ENCODE measurements at regions not wholly inside any gene's neighbourhood (a gene's known extent, or its start where the extent isn't known, plus 50 kb on each side); places are given as distances from the start of the nearest gene placed in this dataset.

DNA sequence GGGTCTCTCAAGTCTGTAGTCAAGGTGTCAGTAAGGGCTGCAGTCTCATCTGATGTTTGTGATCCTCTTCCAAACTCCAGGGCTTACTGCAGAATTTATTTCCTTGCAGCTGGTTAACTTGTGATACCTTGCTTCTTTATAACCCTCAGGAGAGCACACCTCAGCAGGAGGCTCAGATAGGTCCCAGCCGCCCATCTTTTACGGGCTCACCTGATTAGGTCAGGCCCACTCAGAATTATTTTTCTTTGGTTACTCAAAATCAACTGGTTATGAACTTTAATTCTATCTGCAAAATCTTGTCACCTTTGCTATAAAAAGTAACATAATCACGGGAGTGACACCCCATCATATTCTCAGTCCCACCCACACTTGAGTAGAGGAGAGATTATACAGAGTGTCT, 99.9 kb upstream of the BEND4 start:
- TF ChIP-seq, protein P1, sequence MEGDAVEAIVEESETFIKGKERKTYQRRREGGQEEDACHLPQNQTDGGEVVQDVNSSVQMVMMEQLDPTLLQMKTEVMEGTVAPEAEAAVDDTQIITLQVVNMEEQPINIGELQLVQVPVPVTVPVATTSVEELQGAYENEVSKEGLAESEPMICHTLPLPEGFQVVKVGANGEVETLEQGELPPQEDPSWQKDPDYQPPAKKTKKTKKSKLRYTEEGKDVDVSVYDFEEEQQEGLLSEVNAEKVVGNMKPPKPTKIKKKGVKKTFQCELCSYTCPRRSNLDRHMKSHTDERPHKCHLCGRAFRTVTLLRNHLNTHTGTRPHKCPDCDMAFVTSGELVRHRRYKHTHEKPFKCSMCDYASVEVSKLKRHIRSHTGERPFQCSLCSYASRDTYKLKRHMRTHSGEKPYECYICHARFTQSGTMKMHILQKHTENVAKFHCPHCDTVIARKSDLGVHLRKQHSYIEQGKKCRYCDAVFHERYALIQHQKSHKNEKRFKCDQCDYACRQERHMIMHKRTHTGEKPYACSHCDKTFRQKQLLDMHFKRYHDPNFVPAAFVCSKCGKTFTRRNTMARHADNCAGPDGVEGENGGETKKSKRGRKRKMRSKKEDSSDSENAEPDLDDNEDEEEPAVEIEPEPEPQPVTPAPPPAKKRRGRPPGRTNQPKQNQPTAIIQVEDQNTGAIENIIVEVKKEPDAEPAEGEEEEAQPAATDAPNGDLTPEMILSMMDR (IDR thresholded peaks at IDR 0.05): no peak

DNA sequence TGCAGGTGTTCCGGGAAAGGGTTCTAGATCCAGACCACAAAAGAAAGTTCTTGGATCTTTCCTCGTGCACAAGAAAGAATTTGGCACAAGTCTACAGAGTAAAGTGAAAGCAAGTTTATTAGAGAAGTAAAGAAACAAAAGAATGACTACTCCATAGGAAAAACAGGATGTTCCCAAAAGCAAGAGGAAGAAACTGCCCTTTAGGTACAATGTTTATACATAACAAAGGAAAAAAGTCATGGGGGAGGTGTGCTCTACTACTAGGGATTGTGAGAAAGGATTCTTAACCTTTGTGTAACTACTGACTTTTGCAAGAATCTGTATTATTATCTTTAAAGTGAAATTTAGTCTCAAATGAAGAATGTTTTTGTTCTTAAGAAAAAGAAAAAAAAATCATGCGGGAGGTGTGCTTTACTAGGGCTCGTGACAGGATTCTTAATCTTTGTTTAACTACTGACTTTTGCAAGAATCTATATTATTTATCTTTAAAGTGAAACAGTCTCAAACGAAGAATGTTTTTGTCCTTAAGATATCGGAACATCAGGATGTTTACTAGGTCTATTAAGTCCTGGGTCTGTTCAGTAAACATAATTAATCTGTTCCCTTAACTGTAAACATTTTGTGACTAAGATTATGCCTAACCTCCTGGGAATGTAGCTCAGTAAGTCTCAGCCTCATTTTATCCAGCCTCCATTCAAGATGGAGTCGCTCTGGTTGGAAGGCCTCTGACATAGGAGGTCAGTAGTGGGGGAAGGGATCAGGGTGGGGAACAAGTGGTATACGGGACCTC, 110.4 kb upstream of the BEND4 start:
- TF ChIP-seq, protein P1 (IDR thresholded peaks at IDR 0.05): no peak

DNA sequence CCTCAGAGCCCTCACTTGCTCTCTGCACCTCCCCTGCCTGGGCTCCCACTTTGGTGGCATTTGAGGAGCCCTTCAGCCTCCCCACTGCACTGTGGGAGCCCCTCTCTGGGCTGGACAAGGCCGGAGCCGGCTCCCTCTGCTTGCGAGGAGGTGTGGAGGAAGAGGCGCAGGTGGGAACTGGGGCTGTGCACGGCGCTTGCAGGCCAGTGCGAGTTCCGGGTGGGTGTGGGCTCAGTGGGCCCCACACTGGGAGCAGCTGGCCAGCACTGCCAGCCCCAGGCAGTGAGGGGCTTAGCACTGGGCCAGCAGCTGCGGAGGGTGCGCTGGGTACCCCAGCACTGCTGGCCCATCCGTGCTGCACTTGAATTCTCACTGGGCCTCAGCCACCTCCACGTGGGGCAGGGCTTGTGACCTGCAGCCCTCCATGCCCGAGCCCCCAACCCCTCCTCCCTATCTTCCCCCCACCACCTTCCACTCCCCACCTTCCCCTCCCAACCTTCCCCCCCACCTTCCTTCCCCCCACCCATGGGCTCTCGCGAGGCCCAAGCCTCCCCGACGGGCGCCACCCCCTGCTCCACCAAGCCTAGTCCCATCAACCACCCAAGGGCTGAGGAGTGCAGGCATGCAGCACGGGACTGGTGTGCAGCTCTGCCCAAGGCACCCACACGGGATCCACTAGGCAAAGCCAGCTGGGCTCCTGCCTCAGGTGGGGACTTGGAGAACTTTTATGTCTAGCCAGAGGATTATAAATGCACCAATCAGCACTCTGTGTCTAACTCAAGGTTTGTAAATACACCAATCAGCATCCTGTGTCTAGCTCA, 113.5 kb upstream of the BEND4 start:
- TF ChIP-seq, protein P1 (IDR thresholded peaks at IDR 0.05): no peak

DNA sequence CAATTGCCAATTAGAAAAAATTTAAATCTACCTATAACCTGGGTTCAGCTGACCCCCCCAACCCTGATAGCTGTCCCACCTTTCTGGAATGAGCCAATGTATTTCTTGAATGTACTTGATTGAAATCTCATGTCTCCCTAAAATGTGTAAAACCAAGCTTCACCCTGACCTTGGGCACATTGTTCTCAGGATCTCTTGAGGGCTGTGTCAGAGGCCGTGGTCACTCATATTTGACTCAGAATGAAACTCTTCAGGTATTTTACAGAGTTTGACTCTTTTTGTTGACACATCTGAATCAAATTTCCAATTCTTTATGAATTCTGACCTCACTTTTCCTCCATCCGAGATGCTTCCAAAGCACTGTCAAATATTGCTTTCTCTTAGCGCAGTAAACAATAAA, 115.3 kb upstream of the BEND4 start:
- TF ChIP-seq, protein P1 (IDR thresholded peaks at IDR 0.05): no peak

DNA sequence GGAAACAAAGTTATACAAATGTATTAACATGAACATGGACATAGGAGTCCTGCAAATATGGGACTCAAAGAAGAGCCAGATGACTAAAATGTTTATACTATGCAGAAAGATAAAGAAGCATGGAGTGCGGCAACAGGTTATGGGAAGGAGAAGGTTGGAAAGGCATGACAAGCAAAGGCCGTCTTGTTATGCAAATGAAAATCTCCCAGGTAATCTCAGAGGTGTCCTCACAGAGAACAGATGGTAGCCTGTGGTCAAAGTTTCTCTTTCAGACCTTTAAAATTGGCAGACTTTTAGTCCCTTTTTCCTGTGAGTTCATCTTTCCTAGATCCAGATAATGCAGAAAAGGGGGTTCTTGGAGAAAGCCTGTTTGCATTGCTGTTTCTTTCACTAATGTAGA, 116.4 kb upstream of the BEND4 start:
- TF ChIP-seq, protein P1 (IDR thresholded peaks at IDR 0.05): no peak

DNA sequence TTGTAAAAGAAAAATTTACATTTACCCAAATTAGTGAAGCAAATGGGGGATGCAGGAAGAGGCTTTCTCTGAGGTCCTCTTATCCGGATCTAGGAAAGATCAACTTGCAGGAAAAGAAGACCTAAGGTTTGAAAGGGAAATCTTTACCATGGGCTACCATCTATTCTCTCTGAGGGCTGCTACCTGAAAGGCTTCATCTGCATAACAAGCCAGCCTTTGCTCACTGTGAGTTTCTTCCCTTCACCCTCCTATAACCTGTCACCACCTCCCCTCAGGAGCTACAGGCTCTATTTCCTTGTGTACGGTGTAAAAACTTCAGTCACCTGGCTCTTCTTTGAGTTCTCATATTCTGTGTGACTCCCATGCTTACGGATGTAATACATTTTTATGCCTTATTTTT, 118.6 kb upstream of the BEND4 start:
- TF ChIP-seq, protein P1 (IDR thresholded peaks at IDR 0.05): no peak

DNA sequence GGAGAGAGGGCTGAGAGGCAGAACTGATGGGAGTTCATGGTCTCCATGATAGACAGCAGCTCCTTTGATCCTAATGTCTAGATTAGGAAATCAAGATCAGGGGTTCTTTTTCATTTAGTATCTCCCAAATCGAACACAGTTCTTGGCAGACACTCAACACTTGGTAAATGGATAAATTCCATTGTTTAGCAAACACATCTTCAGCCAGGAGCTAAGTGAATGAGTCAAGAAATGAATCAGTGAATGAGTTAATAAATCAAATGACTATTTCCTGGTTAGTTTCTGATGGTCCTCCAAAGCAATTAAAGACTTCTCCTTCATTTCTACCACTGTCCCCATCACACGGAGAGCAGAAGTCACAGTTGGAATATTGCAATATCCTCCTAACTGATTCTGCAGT, 120.0 kb upstream of the SHISA3 start:
- TF ChIP-seq, protein P1 (IDR thresholded peaks at IDR 0.05): no peak
